RWPE2 (cell line): ENCODE measurements at regions not wholly inside any gene's neighbourhood (a gene's known extent, or its start where the extent isn't known, plus 50 kb on each side); places are given as distances from the start of the nearest gene placed in this dataset.
"Not testable (repeated sequence)": the region's sequence is repeated elsewhere in the genome, so short reads cannot be mapped to it uniquely, and the experiment has no call there.

Experiments used
- ATAC-seq: fragments of 200-7000 bp; cut with Tn5 transposase; 3 replicates; pipeline ENCODE4 v1.9.1; 2021; ENCODE audit warnings: low read depth
- DNase-seq: peaks from one replicate; pipeline ENCODE4 v3.0.0-alpha.2; 2020; ENCODE audit warnings: low spot score
- H3K27ac ChIP-seq: fragments of 450-650 bp; 2 replicates; pipeline ENCODE4 v1.5.1; 2017; ENCODE audit warnings: mild to moderate bottlenecking; ENCODE audit not compliant: poor library complexity, severe bottlenecking
- H3K27me3 ChIP-seq: fragments of 250-450 bp; sonication (Bioruptor Pico); 2 replicates; pipeline ENCODE4 v1.5.1; 2021; ENCODE audit warnings: mild to moderate bottlenecking, moderate library complexity; ENCODE audit not compliant: insufficient read depth, poor library complexity, severe bottlenecking
- H3K36me3 ChIP-seq: fragments of 250-450 bp; sonication (Bioruptor Pico); 2 replicates; pipeline ENCODE4 v1.5.1; 2020; ENCODE audit warnings: low read depth, mild to moderate bottlenecking, moderate library complexity
- H3K4me1 ChIP-seq: fragments of 250-450 bp; sonication (Bioruptor Pico); 2 replicates; pipeline ENCODE4 v1.5.1; 2021; ENCODE audit warnings: mild to moderate bottlenecking, moderate library complexity; ENCODE audit not compliant: insufficient read depth, poor library complexity, severe bottlenecking
- H3K4me3 ChIP-seq: fragments of 250-450 bp; sonication (Bioruptor Pico); 2 replicates; pipeline ENCODE4 v1.5.1; 2021; ENCODE audit warnings: mild to moderate bottlenecking, moderate library complexity; ENCODE audit not compliant: severe bottlenecking
- H3K9me3 ChIP-seq: fragments of 250-450 bp; sonication (Bioruptor Pico); 2 replicates; pipeline ENCODE4 v1.5.1; 2021; ENCODE audit warnings: mild to moderate bottlenecking, moderate library complexity; ENCODE audit not compliant: severe bottlenecking
- TF ChIP-seq, protein P1 (sequence below): fragments of 450-650 bp; IDR thresholded peaks from one replicate; pipeline ENCODE4 v1.5.1; 2017; ENCODE audit warnings: mild to moderate bottlenecking, moderate library complexity; ENCODE audit not compliant: poor library complexity, severe bottlenecking

DNA sequence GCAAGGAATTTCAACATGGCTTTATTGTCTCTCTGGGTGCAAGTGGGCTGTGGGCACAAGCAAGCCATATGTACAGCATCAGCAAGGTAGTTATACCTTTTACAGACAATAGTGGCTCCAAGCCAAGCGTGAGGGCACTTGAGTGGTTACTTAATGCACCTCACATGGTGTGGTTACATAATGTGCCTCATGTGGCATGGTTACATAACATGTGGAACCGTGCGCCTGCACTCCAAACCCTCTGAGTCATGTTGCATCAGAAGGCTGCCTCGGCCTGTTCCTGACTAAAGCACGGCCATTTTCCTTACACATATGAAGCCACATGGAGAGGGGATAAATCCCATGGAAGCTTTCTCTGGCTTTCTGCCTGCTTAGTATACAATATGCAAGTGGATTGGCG lies 150.9 kb downstream of the OSTF1 start:
- no peak overlapping the region for H3K27ac ChIP-seq
- ATAC-seq = peak; percentile 69
- TF ChIP-seq, protein P1, sequence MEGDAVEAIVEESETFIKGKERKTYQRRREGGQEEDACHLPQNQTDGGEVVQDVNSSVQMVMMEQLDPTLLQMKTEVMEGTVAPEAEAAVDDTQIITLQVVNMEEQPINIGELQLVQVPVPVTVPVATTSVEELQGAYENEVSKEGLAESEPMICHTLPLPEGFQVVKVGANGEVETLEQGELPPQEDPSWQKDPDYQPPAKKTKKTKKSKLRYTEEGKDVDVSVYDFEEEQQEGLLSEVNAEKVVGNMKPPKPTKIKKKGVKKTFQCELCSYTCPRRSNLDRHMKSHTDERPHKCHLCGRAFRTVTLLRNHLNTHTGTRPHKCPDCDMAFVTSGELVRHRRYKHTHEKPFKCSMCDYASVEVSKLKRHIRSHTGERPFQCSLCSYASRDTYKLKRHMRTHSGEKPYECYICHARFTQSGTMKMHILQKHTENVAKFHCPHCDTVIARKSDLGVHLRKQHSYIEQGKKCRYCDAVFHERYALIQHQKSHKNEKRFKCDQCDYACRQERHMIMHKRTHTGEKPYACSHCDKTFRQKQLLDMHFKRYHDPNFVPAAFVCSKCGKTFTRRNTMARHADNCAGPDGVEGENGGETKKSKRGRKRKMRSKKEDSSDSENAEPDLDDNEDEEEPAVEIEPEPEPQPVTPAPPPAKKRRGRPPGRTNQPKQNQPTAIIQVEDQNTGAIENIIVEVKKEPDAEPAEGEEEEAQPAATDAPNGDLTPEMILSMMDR = no peak
- H3K36me3 ChIP-seq = no peaks in the 10 kb centered on the region
- no peak for DNase-seq
- no peaks in the 10 kb centered on the region for H3K4me1 ChIP-seq
- no peaks in the 10 kb centered on the region for H3K27me3 ChIP-seq
- H3K9me3 ChIP-seq = no peaks in the 10 kb centered on the region
- H3K4me3 ChIP-seq = no peak overlapping the region

DNA sequence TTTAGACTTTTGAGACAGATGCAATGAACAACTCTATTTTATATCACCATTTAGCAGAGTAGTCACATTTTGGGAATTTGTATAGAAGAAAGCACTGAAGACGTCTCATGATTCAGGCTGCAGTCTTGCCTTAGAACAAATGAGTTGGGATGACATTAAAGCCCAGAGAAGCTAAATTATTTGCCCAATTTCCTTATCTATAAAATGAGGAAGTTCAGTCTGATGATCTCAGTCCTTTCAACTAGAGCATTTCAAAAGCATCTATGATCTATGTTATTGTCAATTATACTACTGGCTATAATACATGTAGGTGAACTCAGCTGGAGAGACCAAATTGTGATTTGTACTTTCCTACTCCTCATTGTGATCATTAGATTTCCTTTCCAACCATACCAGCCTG lies 154.1 kb downstream of the OSTF1 start:
- Histone ChIP-seq H3K4me1 (no peaks in the 10 kb centered on the region), H3K9me3 (no peaks in the 10 kb centered on the region), H3K27ac (no peak overlapping the region), H3K36me3 (no peaks in the 10 kb centered on the region), H3K4me3 (no peak overlapping the region), H3K27me3 (no peaks in the 10 kb centered on the region)
- TF ChIP-seq, protein P1 = no peak
- DNase-seq (no peak), ATAC-seq (no peak)

DNA sequence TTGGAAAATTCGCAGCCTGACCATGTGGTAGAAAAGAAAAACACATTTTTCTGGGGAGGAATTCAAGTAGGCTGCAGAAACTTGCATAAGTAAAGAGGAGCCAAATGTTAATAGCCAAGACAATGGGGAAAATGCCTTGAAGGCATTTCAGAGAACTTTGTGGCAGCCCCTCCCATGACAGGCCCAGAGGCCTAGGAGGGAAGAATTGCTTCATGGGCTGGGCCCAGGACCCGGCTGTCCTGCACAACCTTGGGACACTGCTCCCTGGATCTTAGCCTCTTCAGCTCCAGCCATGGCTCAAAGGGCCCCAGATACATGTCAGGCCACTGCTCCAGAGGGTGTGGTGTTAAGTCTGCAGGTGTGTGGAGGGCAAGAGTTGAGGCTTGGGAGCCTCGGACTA lies 158.6 kb downstream of the OSTF1 start:
- H3K4me3 ChIP-seq = no peak overlapping the region
- no peak for ATAC-seq
- H3K27me3 ChIP-seq = no peaks in the 10 kb centered on the region
- H3K27ac ChIP-seq = no peak overlapping the region
- DNase-seq = no peak
- H3K36me3 ChIP-seq = no peaks in the 10 kb centered on the region
- TF ChIP-seq, protein P1 = no peak
- H3K4me1 ChIP-seq = no peaks in the 10 kb centered on the region
- H3K9me3 ChIP-seq = no peaks in the 10 kb centered on the region

DNA sequence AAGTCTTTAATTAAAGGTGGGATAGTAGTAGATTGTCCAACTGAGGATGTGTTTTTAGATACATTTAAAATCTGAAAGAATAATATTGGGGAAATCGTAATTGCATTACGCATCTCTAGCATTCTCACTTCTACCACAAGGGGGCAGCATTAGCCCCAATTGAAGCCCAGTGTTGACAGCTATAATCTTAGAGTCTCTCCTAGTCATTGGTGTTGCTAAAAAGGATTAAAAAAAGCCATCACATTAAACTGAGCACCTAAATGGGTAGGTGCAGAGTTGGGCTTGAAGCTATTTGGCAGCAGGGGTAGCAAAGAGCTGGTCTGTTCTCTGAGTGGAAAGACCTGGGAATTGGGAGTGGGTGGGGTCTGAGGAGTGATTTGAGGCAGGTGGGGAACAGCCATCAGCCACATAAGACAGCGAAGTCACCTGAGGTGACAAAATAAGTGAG lies 177.2 kb downstream of the OSTF1 start:
- no peak for DNase-seq
- ATAC-seq = peak; percentile 66
- Histone ChIP-seq H3K4me1 (no peaks in the 10 kb centered on the region), H3K27ac (no peak overlapping the region), H3K4me3 (no peak overlapping the region), H3K36me3 (no peaks in the 10 kb centered on the region), H3K9me3 (no peaks in the 10 kb centered on the region), H3K27me3 (no peaks in the 10 kb centered on the region)
- TF ChIP-seq, protein P1 = peak; percentile 92

DNA sequence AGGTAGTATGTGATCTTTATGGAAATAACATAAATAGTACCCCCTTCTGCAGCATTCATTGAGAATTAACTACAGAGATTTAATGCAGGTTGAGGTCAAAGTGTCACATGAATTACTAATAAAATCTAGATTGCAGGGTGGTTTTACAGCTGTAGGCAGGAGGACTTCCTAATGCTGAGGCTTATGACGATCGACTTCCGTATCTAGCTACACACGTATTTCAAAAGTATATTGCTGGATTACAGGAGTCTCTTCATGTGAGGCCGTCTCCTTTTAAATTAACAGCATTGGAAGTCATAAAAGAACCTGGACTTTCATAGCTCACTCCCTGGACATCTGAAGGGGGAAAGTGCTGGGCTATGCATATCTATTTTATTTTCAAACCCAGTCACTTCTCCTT lies 180.9 kb downstream of the OSTF1 start:
- ATAC-seq (no peak), DNase-seq (no peak)
- TF ChIP-seq, protein P1 = no peak

DNA sequence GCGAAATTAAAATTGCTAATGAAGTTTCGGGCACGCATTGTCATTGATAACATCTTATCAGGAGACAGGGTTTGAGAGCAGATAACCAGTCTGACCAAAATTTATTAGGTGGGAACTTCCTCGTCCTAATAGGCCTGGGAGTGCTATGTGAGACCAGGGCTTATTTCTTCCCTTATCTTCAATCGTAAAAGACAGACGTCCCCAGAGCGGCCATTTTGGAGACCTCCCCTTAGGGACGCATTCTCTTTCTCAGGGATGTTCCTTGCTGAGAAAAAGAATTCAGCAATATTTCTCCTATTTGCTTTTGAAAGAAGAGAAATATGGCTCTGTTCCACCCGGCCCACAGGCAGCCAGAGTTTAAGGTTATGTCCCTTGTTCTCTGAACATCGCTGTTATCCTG lies 184.7 kb downstream of the OSTF1 start:
- not testable (repeated sequence) for H3K27ac ChIP-seq, DNase-seq, ATAC-seq, H3K4me3 ChIP-seq, H3K27me3 ChIP-seq, H3K9me3 ChIP-seq, H3K36me3 ChIP-seq, H3K4me1 ChIP-seq

More for the DNA sequence above, 180.9 kb downstream of the OSTF1 start:
- Histone ChIP-seq H3K4me3 (no peak overlapping the region), H3K27ac (no peak overlapping the region), H3K4me1 (no peaks in the 10 kb centered on the region), H3K36me3 (no peaks in the 10 kb centered on the region), H3K9me3 (no peaks in the 10 kb centered on the region), H3K27me3 (peaks cover under 1% of the 10 kb centered on the region)
